ENCODE measurements at regions not wholly inside any gene's neighbourhood (a gene's known extent, or its start where the extent isn't known, plus 50 kb on each side); places are given as distances from the start of the nearest gene placed in this dataset.

DNA sequence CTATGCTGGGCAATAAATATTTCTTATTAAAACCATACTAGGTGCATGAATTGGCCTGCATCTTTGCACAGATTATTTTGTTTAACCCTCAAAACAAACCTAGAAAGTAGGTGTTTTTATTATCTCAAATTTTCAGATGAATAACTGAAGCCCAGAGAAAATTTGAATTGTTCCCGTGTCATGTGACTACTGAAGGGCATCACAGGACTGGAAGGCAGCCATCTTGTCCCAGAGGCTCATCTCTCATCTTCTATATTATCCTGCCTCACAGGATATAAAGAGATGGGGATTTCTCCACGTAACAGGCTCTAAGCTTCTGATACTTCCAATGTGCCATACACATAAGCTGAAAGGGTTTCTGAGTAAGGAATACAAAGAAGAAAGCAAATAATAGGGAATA is 84.0 kb upstream of the ODAD2 start:
- no peak for TF ChIP-seq CTCF (IDR thresholded peaks at IDR 0.05; ENCODE audit: borderline replicate concordance, insufficient read depth, low read depth, low read length)
- H3K4me3 ChIP-seq (ENCODE audit: low read depth, low read length): no peak overlapping the region

- H3K4me3 ChIP-seq (ENCODE audit: low read depth, low read length): no peak overlapping the region
- TF ChIP-seq CTCF (IDR thresholded peaks at IDR 0.05; ENCODE audit: borderline replicate concordance, insufficient read depth, low read depth, low read length): no peak
These were observed 83.4 kb upstream of the ODAD2 start for GRCh38 chr10:28082316-28082715.

GRCh38 chr10:28077889-28078288 is 79.0 kb upstream of the ODAD2 start:
- no peak overlapping the region for H3K4me3 ChIP-seq (ENCODE audit: low read depth, low read length)
- TF ChIP-seq CTCF (IDR thresholded peaks at IDR 0.05; ENCODE audit: borderline replicate concordance, insufficient read depth, low read depth, low read length): no peak

GRCh38 chr10:28075424-28075823 is 76.5 kb upstream of the ODAD2 start:
- no peak for TF ChIP-seq CTCF (IDR thresholded peaks at IDR 0.05; ENCODE audit: borderline replicate concordance, insufficient read depth, low read depth, low read length)

GRCh38 chr10:28072573-28072972 is 73.7 kb upstream of the ODAD2 start:
- TF ChIP-seq CTCF (IDR thresholded peaks at IDR 0.05; ENCODE audit: borderline replicate concordance, insufficient read depth, low read depth, low read length): no peak

More at GRCh38 chr10:28075424-28075823, 76.5 kb upstream of the ODAD2 start:
- H3K4me3 ChIP-seq (ENCODE audit: low read depth, low read length): no peak overlapping the region

GRCh38 chr10:28060031-28060607 is 61.2 kb upstream of the ODAD2 start:
- no peak overlapping the region for H3K4me3 ChIP-seq (ENCODE audit: low read depth, low read length)
- no peak for TF ChIP-seq CTCF (IDR thresholded peaks at IDR 0.05; ENCODE audit: borderline replicate concordance, insufficient read depth, low read depth, low read length)

More at GRCh38 chr10:28072573-28072972, 73.7 kb upstream of the ODAD2 start:
- H3K4me3 ChIP-seq (ENCODE audit: low read depth, low read length): no peak overlapping the region

DNA sequence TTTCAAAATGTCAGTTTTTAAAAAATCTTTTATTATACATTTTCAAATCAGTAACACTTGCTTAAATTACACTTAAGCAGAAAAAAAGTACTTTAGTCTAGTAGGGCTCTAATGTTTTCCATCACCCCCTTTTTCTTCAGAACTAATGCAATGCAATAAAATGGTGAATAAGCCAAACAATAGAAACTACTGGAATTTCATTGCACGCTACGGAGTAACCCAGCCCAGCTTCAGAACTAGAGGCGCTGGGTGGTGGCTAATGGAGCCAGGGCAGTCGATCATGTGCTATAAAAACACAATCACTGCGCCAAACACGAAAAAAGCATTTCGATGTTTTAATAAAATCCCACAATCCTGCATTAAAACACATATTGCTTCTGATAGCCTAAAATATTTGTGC is 59.9 kb upstream of the ODAD2 start:
- no peak overlapping the region for H3K4me3 ChIP-seq (ENCODE audit: low read depth, low read length)
- TF ChIP-seq CTCF (IDR thresholded peaks at IDR 0.05; ENCODE audit: borderline replicate concordance, insufficient read depth, low read depth, low read length): no peak
